ENCODE measurements at regions not wholly inside any gene's neighbourhood (a gene's known extent, or its start where the extent isn't known, plus 50 kb on each side); places are given as distances from the start of the nearest gene placed in this dataset.

DNA sequence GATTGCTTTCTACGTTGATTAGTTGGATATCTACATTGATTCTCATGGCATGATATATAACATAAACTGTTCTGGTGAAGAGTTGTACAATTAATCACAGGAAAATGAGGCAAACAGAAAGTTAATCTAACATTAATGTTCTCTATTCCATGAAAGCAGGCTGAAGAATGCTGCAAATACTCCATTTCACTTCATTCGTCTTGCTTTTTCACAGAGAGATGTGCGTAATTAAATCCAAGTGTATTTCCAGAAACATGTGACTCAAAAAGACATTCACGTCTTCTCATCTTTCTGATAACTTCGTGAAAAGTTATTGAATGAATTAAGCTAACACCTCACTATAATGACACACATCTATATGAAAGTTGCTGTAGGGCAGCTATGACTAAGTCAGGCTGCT is 1471.5 kb downstream of the DPP10 start:
- TF ChIP-seq POLR2A (IDR thresholded peaks at IDR 0.05; ENCODE audit: low read depth, low read length), result no peak
- TF ChIP-seq, protein P1, sequence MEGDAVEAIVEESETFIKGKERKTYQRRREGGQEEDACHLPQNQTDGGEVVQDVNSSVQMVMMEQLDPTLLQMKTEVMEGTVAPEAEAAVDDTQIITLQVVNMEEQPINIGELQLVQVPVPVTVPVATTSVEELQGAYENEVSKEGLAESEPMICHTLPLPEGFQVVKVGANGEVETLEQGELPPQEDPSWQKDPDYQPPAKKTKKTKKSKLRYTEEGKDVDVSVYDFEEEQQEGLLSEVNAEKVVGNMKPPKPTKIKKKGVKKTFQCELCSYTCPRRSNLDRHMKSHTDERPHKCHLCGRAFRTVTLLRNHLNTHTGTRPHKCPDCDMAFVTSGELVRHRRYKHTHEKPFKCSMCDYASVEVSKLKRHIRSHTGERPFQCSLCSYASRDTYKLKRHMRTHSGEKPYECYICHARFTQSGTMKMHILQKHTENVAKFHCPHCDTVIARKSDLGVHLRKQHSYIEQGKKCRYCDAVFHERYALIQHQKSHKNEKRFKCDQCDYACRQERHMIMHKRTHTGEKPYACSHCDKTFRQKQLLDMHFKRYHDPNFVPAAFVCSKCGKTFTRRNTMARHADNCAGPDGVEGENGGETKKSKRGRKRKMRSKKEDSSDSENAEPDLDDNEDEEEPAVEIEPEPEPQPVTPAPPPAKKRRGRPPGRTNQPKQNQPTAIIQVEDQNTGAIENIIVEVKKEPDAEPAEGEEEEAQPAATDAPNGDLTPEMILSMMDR (IDR thresholded peaks at IDR 0.05; ENCODE audit: extremely low read depth in 1 of 2, insufficient read depth in 1 of 2, low read depth in 1 of 2, low read length in 2 of 2), result no peak
- TF ChIP-seq EZH2 (IDR thresholded peaks at IDR 0.05; ENCODE audit: borderline replicate concordance, low read depth, low read length, severe bottlenecking), result no peak
- TF ChIP-seq, protein P2, sequence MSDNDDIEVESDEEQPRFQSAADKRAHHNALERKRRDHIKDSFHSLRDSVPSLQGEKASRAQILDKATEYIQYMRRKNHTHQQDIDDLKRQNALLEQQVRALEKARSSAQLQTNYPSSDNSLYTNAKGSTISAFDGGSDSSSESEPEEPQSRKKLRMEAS (IDR thresholded peaks at IDR 0.05; ENCODE audit: insufficient read depth, insufficient read length), result no peak
